Spinal cord (tissue), 9 donors: ENCODE measurements at regions not wholly inside any gene's neighbourhood (a gene's known extent, or its start where the extent isn't known, plus 50 kb on each side); places are given as distances from the start of the nearest gene placed in this dataset.
"Not testable (repeated sequence)": the region's sequence is repeated elsewhere in the genome, so short reads cannot be mapped to it uniquely, and the experiment has no call there.

Experiments
- DNase-seq, 6 donors: peaks; one replicate each; pipeline versions ENCODE4 v3.0.0 to v3.0.0-alpha.2; 2013 to 2015; ENCODE audit warnings: low spot score in 6 of 6, low read depth in 4 of 6
- H3K27ac ChIP-seq: one replicate; pipeline ENCODE4 v1.5.1; 2013; ENCODE audit warnings: low read depth, low read length, control low read depth
- H3K27me3 ChIP-seq: one replicate; pipeline ENCODE4 v1.6.1; 2013; ENCODE audit warnings: low read length; ENCODE audit not compliant: control insufficient read depth, insufficient read depth
- H3K36me3 ChIP-seq: one replicate; pipeline ENCODE4 v1.6.1; 2013; ENCODE audit warnings: low read length; ENCODE audit not compliant: control insufficient read depth, insufficient read depth
- H3K4me1 ChIP-seq: one replicate; pipeline ENCODE4 v1.6.1; 2013; ENCODE audit warnings: low read length; ENCODE audit not compliant: control insufficient read depth, insufficient read depth
- H3K4me3 ChIP-seq: one replicate; pipeline ENCODE4 v1.5.1; 2013; ENCODE audit warnings: low read depth, low read length, control low read depth
- H3K9me3 ChIP-seq: one replicate; pipeline ENCODE4 v1.6.1; 2013; ENCODE audit warnings: low read length; ENCODE audit not compliant: control insufficient read depth, insufficient read depth
- WGBS: methylation state at CpG from one replicate; pipeline ENCODE4 v1.1.5; 2013; ENCODE audit warnings: missing lambda C conversion rate; ENCODE audit not compliant: insufficient coverage; 5-methylcytosine and 5-hydroxymethylcytosine counted together
- donor health status: healthy.

DNA sequence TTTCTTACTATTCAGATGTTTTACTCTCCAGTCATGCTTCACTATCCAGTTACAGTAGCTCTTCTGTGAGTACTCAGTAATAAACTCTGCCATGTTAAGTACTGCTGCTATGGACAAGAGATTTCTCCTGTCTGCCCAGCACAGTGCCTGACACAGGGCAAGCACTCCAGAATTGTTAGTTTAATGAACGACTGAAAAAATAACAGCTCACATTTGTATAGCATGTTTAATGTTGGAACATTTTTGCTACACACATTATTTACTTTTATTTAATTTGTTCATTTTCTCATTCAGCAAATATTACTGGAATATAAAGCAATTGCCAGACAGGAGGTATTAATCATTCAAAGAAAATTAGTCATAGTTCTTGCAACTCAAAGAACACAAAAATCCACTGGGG, 142.6 kb upstream of the HMGN3 start:
- Histone ChIP-seq H3K27me3 (no peaks in the 10 kb centered on the region), H3K27ac (no peak overlapping the region), H3K4me1 (no peaks in the 10 kb centered on the region), H3K36me3 (no peaks in the 10 kb centered on the region), H3K9me3 (no peaks in the 10 kb centered on the region), H3K4me3 (no peak overlapping the region)
- DNase-seq = no peak
- no CpG with 5 or more reads among the region's 1 CpG for WGBS

DNA sequence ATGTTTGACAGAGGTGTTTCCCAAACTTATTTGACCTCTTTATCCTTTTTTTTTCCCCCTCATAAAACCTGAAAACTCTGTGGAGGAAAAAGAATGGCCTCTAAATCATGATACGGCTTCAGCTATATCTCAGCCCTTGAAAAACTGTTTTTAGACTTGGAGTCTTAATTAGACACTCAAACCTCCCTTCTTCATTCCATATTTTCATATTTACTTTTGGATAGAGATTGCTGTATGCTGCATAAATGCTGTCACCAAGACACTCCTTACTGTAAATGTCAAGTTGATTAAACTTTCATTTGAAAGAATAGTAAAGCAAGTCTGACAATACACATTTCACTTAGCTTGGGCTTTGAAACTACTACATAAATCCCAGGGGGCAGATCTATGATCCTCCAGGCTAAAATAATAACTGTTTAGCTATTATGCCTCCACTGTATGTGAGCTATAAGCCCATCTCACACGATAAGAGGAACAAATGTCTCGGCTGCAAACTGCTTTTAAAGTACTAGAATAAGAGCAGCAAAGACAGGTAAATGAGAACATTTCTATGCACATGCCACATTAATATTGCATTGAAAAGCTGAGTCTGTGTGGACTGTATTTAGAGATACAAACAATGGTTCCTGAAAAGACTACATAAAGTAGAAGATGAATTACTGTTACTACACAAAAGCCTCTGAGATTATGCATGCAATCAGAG, 141.3 kb upstream of the HMGN3 start:
- no peak overlapping the region for H3K4me3 ChIP-seq
- DNase-seq = peak in 1 of 6 donors; percentile 80
- no peaks in the 10 kb centered on the region for H3K36me3 ChIP-seq
- H3K4me1 ChIP-seq = no peaks in the 10 kb centered on the region
- no peaks in the 10 kb centered on the region for H3K9me3 ChIP-seq
- WGBS = no CpG with 5 or more reads among the region's 3 CpGs
- no peaks in the 10 kb centered on the region for H3K27me3 ChIP-seq
- no peak overlapping the region for H3K27ac ChIP-seq

DNA sequence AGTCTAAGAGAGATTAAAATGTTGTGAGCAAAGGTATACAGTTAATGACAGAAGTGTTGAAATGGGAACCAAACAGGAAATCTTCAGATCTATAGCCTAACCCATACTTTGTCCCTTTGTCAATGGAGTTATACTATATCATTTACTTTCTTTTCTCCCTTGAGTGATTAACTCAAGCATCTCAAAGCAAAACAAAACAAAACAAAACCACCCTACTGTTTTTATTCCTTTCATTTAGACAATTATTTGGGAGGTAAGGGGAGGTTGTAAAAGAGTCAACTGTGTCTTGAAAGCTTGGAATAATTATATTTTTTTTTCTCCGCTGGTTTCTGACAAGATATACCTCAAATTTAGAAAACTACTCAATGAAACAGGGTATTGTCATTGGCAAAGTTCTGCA, 139.8 kb upstream of the HMGN3 start:
- Histone ChIP-seq H3K9me3 (no peaks in the 10 kb centered on the region), H3K27me3 (no peaks in the 10 kb centered on the region), H3K4me3 (no peak overlapping the region), H3K4me1 (no peaks in the 10 kb centered on the region), H3K27ac (no peak overlapping the region), H3K36me3 (no peaks in the 10 kb centered on the region)
- DNase-seq = no peak
- WGBS = no CpG with 5 or more reads among the region's 1 CpG

DNA sequence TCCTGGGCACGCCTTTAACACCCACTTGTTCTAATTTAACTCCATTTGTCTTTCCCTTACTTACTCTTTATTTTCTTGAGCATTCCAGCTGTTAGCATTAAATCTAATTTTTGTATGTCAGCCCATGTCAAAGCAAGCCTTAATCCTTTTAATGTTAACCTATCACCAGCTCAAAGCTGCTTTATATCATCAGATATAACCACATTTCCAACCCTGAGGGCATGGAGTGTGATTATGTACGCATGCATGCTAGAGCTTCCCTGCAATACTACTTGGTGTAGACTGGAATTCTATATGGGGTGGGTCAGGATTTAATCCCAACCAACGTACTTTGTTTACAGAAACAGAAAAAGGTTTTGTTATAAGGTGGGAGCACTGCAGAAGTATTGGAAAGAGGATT, 139.4 kb upstream of the HMGN3 start:
- no peaks in the 10 kb centered on the region for H3K36me3 ChIP-seq
- H3K4me1 ChIP-seq = no peaks in the 10 kb centered on the region
- H3K27ac ChIP-seq = no peak overlapping the region
- no peaks in the 10 kb centered on the region for H3K27me3 ChIP-seq
- no peaks in the 10 kb centered on the region for H3K9me3 ChIP-seq
- no peak for DNase-seq
- H3K4me3 ChIP-seq = no peak overlapping the region
- WGBS = 93% methylated on average over 1 of the region's 3 CpGs

DNA sequence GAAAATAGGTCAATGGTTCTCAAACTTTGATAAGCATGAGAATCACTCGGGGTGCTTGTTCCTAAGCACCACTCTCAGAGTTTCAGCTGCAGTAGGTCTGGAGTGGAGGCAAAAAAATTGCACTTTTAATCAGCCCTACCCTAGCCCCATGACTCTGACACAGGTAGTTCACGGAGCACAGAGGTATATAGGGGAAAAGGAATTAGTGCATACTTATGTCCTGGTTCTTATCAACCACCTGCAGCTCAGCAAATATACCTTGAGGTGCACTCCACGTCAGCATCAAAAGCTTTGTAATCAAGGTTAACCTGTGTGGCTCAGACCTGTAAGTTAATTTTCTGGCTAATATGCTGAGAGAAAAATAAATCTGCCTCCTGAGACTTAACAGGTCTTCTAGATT, 138.8 kb upstream of the HMGN3 start:
- Histone ChIP-seq H3K4me3 (no peak overlapping the region), H3K36me3 (no peaks in the 10 kb centered on the region), H3K27me3 (no peaks in the 10 kb centered on the region), H3K4me1 (no peaks in the 10 kb centered on the region), H3K27ac (no peak overlapping the region), H3K9me3 (no peaks in the 10 kb centered on the region)
- 83% methylated on average over 1 of the region's 3 CpGs for WGBS
- no peak for DNase-seq

DNA sequence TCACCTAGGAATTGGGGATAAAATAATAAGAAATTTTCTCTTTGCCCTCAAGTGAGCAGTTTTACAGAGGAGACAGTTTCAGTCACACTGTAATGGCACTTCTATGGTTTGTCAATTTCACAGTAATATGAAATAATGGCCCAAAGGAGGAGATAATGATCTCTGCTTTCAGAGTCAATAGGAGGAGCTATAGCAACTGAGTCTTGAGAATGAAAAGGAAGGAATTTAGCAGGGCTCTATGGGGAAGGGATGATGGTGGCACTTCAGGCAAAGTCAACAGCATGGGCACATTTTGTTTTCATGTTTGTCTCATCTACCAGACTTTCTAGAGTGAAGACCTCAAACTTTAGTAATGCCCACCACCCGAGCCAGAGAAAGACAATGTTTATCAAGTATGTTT, 138.3 kb upstream of the HMGN3 start:
- DNase-seq = no peak
- no peaks in the 10 kb centered on the region for H3K36me3 ChIP-seq
- no peaks in the 10 kb centered on the region for H3K9me3 ChIP-seq
- no peaks in the 10 kb centered on the region for H3K27me3 ChIP-seq
- H3K27ac ChIP-seq = no peak overlapping the region
- no peak overlapping the region for H3K4me3 ChIP-seq
- WGBS = no CpG with 5 or more reads among the region's 1 CpG
- H3K4me1 ChIP-seq = no peaks in the 10 kb centered on the region

DNA sequence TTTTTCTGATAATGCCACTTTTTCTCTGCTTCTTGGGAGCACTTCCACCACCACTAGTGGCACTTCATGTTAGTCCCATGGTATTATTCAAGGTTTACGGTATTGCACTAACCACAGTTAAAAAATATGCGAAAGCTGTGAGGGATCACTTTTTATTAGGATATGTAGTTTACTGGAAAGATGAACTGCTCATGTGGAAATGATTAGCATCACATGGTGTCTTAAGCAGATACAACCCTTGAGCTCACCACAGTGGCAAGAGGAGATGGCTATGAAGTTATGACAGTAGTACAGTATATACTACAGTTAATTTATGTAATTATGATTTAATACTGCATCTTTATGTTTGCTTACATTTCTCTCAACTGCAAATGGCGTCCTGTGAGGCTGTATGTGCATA, 134.5 kb upstream of the HMGN3 start:
- no CpG with 5 or more reads among the region's 3 CpGs for WGBS
- H3K4me3 ChIP-seq = no peak overlapping the region
- no peaks in the 10 kb centered on the region for H3K36me3 ChIP-seq
- no peak for DNase-seq
- H3K27me3 ChIP-seq = no peaks in the 10 kb centered on the region
- H3K9me3 ChIP-seq = no peaks in the 10 kb centered on the region
- H3K4me1 ChIP-seq = no peaks in the 10 kb centered on the region
- no peak overlapping the region for H3K27ac ChIP-seq

DNA sequence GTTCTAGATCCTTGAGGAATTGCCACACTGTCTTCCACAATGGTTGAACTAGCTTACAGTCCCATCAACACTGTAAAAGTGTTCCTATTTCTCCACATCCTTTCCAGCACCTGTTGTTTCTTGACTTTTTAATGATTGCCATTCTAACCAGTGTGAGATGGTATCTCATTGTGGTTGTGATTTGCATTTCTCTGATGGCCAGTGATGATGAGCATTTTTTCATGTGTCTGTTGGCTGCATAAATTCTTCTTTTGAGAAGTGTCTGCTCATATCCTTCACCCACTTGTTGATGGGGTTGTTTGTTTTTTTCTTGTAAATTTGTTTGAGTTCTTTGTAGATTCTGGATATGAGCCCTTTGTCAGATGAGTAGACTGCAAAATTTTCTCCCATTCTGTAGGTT, 129.0 kb upstream of the HMGN3 start:
- not testable (repeated sequence) for H3K4me1 ChIP-seq, H3K36me3 ChIP-seq, DNase-seq, H3K27me3 ChIP-seq, H3K9me3 ChIP-seq, H3K4me3 ChIP-seq, H3K27ac ChIP-seq

DNA sequence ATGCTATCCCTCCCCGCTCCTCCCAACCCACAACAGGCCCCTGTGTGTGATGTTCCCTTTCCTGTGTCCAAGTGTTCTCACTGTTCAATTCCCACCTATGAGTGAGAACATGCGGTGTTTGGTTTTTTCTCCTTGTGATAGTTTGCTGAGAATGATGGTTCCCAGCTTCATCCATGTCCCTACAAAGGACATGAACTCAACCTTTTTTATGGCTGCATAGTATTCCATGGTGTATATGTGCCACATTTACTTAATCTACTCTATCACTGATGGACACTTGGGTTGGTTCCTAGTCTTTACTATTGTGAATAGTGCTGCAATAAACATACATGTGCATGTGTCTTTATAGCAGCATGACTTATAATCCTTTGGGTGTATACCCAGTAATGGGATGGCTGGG, 126.6 kb upstream of the HMGN3 start:
- not testable (repeated sequence) for H3K27ac ChIP-seq, H3K4me3 ChIP-seq, DNase-seq, H3K9me3 ChIP-seq, H3K27me3 ChIP-seq, H3K36me3 ChIP-seq, H3K4me1 ChIP-seq
- no CpG with 5 or more reads among the region's 2 CpGs for WGBS

DNA sequence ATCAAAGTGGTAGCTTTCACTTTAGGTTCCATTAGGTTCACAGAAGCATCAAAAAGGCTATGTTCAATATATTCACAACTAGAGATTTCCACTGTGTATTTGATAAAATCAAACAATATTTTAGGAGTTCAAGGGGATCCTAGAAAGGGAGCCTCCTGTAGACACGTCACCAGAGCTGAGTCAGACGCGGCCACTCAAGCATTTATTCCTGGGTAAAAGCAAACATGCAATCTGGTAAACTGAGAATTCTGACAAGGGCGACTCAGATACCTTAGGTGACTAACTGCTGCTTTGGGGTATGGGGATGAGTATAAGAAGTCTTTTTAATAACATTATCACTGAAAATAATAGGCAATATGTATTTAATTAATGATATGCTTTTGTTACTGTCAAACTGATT, 118.7 kb upstream of the HMGN3 start:
- Histone ChIP-seq H3K27me3 (no peaks in the 10 kb centered on the region), H3K9me3 (no peaks in the 10 kb centered on the region), H3K4me1 (no peaks in the 10 kb centered on the region), H3K27ac (no peak overlapping the region), H3K36me3 (no peaks in the 10 kb centered on the region), H3K4me3 (no peak overlapping the region)
- WGBS = 100% methylated on average over 3 of the region's 4 CpGs
- DNase-seq = no peak
